Tibial nerve (tissue), 3 donors: ENCODE measurements at regions not wholly inside any gene's neighbourhood (a gene's known extent, or its start where the extent isn't known, plus 50 kb on each side); places are given as distances from the start of the nearest gene placed in this dataset.

ENCODE experiments used
- CTCF ChIP-seq, 5 experiments: fragments of 200-600 bp in 3 of 5; fragments of 450-650 bp in 2 of 5; sonication (generic) in 3 of 5; IDR thresholded peaks; one replicate each; pipeline ENCODE4 v1.5.1; 2016 to 2019; ENCODE audit warnings: antibody characterized with exemption in 5 of 5, mild to moderate bottlenecking in 3 of 5, moderate library complexity in 2 of 5
- POLR2A ChIP-seq, 2 donors: fragments of 450-650 bp; IDR thresholded peaks; one replicate each; pipeline ENCODE4 v1.6.1; 2017; ENCODE audit warnings: antibody characterized with exemption in 2 of 2, mild to moderate bottlenecking in 2 of 2, moderate library complexity in 2 of 2

- no peak for TF ChIP-seq CTCF (IDR thresholded peaks at IDR 0.05)
- no peak for TF ChIP-seq POLR2A (IDR thresholded peaks at IDR 0.05)
Measured at GRCh38 chr3:146966124-146966523, 361.0 kb upstream of the PLSCR5 start.
